GM12891 (cell line): ENCODE measurements at regions not wholly inside any gene's neighbourhood (a gene's known extent, or its start where the extent isn't known, plus 50 kb on each side); places are given as distances from the start of the nearest gene placed in this dataset.

Experiments
- POLR2A ChIP-seq: IDR thresholded peaks from 2 replicates; pipeline ENCODE4 v1.6.1; 2011; ENCODE audit warnings: low read depth, low read length, control low read depth
- POLR2AphosphoS5 ChIP-seq: IDR thresholded peaks from 2 replicates; pipeline ENCODE4 v1.6.1; 2011; ENCODE audit warnings: low read depth, low read length, control low read depth
- TAF1 ChIP-seq: IDR thresholded peaks from 2 replicates; pipeline ENCODE4 v1.6.1; 2011; ENCODE audit warnings: low read depth, low read length, control low read depth

DNA sequence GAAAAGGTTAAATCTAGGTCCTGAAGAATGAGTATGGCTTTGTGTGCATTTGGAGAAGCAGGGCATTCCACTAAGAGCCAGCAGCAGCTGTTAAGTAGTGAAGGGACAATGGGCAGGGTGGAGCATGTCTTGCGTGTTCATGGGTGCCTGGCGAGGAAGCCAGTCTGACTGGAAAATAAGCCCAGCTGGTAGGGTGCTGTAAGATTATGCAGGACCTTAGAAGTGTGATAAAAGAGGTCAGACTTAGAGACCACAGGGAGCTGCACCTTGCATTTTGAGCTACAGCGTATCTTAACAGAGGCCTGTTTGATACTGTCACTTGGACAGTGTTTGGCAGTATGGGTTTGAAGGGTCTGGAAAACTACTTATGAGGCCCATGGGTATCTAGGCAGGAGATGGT, 131.7 kb upstream of the ELL2 start:
- no peak for TF ChIP-seq POLR2A
- no peak for TF ChIP-seq POLR2AphosphoS5
- TF ChIP-seq TAF1, result no peak
